ENCODE measurements at regions not wholly inside any gene's neighbourhood (a gene's known extent, or its start where the extent isn't known, plus 50 kb on each side); places are given as distances from the start of the nearest gene placed in this dataset.

DNA sequence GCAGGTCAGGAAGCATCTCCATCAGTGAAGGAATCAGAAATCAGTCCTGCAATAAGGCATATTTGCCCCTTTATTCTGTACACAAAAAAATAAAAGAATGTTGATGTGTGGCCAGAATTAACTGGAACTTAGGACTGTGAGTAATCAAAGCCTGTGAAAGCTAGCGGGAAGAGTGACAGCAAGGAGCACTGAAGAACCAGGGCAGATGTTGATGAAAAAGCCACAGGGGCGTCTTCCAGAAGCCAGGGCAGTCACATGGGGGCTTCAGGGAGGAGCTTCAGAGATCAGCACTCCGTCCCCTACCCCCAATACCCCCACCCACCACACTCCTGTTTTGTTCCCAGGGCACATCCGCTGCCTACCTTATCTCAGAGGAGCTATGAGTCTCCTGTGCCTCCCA lies 502.8 kb downstream of the AJAP1 start:
- TF ChIP-seq POLR2A (IDR thresholded peaks at IDR 0.05; ENCODE audit: borderline replicate concordance, extremely low read depth, insufficient read depth, insufficient read length) (no peak), SRF (IDR thresholded peaks at IDR 0.05; ENCODE audit: low read depth) (no peak), EZH2 (IDR thresholded peaks at IDR 0.05) (no peak)

Measured in HCT116 (cell line).